Epithelial cell of esophagus (primary cell): ENCODE measurements at regions not wholly inside any gene's neighbourhood (a gene's known extent, or its start where the extent isn't known, plus 50 kb on each side); places are given as distances from the start of the nearest gene placed in this dataset.

Experiments used
- DNase-seq: peaks from one replicate; pipeline ENCODE4 v3.0.0; 2010; ENCODE audit warnings: low read depth
- H3K4me3 ChIP-seq: 2 replicates; pipeline ENCODE4 v1.5.1; 2011; ENCODE audit warnings: mild to moderate bottlenecking, low read length, control low read depth
- TF ChIP-seq, protein P1 (sequence below): IDR thresholded peaks from 2 replicates; pipeline ENCODE4 v1.5.1; 2011; ENCODE audit warnings: low read depth, mild to moderate bottlenecking, low read length, control low read depth, inconsistent platforms; ENCODE audit not compliant: insufficient read depth; ENCODE audit errors: missing control alignments

DNA sequence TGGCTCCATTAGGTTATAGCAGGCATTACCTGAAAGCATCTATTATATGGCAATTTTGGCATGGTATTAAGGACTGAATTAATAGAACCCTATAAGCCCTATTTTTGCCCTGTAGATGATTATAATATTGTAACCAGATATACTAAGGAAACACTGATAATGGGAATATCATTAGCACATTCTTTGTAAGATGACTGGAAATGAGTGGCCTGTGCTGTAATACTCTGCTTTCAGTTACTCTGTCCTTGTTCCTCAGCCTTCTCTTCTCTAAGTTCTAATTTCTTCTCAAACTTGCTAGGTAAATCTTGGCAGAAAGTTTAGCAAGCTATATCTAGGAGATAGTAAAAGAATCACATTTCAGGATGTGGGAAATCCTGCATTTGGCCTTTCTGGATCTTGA is 74.0 kb upstream of the ITPRID2 start:
- DNase-seq, result no peak
- H3K4me3 ChIP-seq, result no peak overlapping the region
- TF ChIP-seq, protein P1, sequence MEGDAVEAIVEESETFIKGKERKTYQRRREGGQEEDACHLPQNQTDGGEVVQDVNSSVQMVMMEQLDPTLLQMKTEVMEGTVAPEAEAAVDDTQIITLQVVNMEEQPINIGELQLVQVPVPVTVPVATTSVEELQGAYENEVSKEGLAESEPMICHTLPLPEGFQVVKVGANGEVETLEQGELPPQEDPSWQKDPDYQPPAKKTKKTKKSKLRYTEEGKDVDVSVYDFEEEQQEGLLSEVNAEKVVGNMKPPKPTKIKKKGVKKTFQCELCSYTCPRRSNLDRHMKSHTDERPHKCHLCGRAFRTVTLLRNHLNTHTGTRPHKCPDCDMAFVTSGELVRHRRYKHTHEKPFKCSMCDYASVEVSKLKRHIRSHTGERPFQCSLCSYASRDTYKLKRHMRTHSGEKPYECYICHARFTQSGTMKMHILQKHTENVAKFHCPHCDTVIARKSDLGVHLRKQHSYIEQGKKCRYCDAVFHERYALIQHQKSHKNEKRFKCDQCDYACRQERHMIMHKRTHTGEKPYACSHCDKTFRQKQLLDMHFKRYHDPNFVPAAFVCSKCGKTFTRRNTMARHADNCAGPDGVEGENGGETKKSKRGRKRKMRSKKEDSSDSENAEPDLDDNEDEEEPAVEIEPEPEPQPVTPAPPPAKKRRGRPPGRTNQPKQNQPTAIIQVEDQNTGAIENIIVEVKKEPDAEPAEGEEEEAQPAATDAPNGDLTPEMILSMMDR, result no peak

DNA sequence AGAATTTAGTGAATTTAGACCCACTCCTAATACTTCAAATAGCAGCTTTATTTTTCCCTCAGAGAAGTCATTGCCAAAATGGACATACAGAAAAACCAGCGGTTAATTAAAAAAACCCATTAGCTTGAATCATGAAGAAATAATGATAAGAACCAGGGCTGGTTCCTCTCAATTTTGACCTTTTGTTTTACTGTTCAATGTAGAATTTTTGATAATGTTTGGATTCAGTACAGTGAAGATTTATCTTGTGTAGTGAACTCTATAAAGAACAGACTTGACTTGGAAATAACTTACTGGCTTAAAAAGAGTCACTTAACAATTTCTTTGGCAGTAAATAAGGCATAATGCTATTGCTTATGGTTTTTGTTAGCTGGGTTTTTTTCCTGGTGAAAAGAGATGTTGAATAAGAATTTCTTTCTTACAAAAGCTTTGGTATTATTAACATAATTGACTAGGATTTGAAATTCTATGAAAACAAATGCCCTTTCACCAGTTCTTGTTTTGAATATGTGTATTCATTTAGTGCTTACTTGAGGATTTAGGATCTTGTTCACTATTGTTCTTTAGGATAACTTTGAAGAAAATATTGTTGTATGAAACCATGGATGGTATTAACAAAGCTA is 73.4 kb upstream of the ITPRID2 start:
- TF ChIP-seq, protein P1, result no peak
- H3K4me3 ChIP-seq, result no peak overlapping the region
- no peak for DNase-seq

DNA sequence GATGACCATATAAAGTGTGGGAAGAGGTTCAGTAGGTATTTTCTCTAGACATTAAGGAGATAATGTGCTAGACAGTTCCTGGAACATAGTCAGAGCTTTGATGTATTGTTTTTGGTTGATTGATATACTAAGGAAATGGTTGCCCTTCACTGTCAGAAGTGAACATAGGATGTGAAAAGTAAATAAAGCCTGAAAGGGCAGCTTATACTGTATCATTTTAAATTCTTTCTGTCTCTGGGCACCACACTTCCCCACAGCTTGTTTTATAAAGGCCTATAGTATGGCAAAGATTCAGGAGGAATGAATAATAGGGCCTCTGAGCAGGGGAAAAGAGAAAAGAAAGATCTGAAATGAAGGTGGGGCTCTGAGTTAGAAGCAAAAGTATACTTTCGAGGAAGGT is 72.7 kb upstream of the ITPRID2 start:
- DNase-seq, result no peak
- TF ChIP-seq, protein P1, result no peak
- no peak overlapping the region for H3K4me3 ChIP-seq

DNA sequence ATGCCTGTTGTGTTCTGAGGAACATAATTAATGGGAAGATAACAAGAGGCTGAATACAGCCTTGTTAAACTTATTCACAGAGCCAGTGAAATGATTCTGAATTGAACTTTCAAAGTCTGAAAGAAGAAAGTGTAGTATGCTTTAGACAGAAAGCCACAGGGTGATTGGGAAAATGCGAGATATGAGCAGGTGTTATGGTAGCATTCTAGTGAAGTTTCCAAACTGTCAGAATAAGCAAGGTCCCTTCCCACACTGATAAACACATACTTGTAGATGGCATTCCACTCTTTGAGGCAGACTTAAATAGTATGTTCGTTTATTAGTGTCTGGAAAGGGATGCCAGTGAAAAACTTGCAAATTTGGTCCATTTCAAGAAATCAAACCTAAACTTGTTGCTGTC is 70.5 kb upstream of the ITPRID2 start:
- H3K4me3 ChIP-seq, result no peak overlapping the region
- TF ChIP-seq, protein P1, result no peak
- DNase-seq, result no peak

DNA sequence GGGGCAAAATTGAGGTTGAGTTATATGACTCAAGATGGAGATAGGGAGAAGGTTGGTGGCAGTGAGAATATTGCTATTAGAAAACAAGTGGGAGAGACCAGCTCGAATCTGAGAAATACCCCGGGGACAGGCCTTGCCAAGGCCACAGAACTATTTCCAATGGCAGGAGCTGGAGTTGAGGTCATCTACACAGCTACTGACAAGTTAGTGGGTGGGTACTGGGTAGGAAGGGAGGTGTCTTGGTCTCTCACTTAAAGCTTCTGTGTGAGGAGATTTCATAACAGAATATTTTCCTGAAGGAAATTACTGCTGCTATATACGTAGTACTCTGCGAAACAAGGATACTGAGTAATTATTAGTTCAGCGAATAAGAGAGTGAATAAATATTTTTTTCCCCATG is 69.4 kb upstream of the ITPRID2 start:
- DNase-seq, result no peak
- no peak overlapping the region for H3K4me3 ChIP-seq
- TF ChIP-seq, protein P1, result no peak

DNA sequence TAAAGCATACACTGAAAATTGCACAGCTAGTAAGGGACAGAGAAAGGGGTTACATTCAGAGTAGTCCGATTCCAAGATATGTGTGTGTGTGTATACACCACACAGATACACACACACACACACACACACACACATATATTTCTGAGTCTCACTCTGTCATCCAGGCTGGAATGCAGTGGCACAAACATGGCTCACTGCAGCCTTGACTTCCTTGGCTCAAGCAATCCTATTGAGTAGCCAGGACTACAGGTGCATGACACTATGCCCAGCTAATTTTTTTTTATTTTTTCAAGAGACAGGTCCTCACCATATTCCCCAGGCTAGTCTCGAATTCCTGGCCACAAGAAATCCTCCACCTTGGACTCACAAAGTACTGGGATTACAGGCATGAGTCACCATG is 68.1 kb upstream of the ITPRID2 start:
- H3K4me3 ChIP-seq, result no peak overlapping the region
- TF ChIP-seq, protein P1, result no peak
- DNase-seq, result peak; percentile 12

DNA sequence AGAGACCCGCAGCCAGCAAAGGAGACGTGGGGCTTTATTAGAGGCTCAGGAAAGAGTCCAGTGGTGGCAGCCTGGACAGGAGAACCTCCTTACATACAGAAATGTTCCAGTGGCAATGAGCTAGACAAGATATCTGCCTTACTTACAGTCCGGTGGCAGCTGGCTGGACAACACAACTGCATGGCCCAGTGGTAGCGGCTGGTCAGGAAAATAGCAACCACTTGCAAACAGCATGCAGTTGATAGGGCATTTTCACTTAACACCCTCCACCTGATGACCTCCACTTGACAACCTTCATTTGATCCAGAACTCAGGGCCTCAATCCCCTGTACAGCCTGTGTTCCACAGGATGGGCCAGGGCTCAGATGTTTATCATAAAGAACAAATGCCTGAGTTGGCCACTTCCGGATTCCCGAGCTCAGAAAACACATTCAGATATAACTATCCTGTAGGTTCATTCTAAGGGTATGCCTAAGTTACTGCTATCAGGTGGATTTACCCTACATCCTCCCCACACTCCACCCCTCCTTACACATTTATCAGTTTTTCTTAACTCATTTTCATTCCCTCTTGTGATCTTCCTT is 63.3 kb upstream of the ITPRID2 start:
- TF ChIP-seq, protein P1, result no peak
- H3K4me3 ChIP-seq, result no peak overlapping the region
- DNase-seq, result no peak
